ENCODE measurements at regions not wholly inside any gene's neighbourhood (a gene's known extent, or its start where the extent isn't known, plus 50 kb on each side); places are given as distances from the start of the nearest gene placed in this dataset.
"Not testable (repeated sequence)": the region's sequence is repeated elsewhere in the genome, so short reads cannot be mapped to it uniquely, and the experiment has no call there.

GRCh38 chr7:101679653-101680173, 50.6 kb upstream of the MYL10 start:
- not testable (repeated sequence) for H3K4me3 ChIP-seq; ATAC-seq (ENCODE audit: insufficient number of reproducible peaks, low FRiP score, low read depth); H3K27ac ChIP-seq; DNase-seq (ENCODE audit: low spot score); H3K27me3 ChIP-seq (replicated peaks; ENCODE audit: insufficient read depth); H3K36me3 ChIP-seq; H3K9me3 ChIP-seq
- peaks cover 0 to 17% of the 10 kb centered on the region in 2 donors for H3K4me1 ChIP-seq (ENCODE audit: control insufficient read depth in 1 of 2, low read depth in 2 of 2)

GRCh38 chr7:101680406-101681145, 51.5 kb upstream of the MYL10 start:
- no peak for ATAC-seq (ENCODE audit: insufficient number of reproducible peaks, low FRiP score, low read depth)

DNA sequence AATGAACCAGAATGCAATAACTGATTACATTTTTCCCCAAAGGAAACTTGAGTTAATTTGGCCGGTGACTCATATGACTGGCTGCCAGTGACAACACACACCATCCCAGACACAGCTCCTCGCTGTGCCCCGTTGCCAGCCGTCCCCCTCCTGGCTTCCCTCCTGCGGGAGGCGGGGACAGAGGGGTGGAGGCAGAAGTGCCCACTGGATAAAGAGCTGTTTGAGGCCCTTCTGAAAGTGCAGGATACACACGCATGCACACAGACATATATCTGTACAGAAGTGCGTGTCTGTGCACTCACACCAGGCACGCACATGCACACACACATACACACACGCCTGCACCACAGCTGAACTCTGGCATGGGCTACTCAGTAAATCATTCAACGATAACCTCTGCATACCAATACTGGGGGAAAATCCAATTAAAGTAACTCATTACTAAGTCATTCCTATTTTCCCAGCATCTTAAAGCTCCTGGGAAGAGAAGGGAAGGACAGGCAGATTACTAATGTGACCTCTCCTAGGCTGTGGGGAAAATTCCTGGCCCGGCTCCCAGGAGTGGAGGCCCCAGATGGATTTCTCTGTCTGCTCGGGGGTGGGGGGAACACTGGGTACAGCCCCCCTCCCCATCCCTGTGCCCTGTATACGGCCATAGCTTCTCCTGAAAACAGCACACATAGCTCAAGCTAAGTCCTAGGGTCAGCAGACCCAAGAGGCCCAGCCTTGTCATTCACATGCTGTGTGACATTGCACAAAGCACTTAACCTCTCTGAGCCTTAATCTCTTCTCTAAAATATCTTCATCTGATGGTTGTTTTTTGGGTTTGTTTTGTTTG, 52.3 kb upstream of the MYL10 start:
- ATAC-seq (ENCODE audit: insufficient number of reproducible peaks, low FRiP score, low read depth) (peak; percentile 49), DNase-seq (ENCODE audit: low spot score) (peak; percentile 51)
- H3K36me3 ChIP-seq, result no peaks in the 10 kb centered on the region
- no peaks in the 10 kb centered on the region for H3K27me3 ChIP-seq (replicated peaks; ENCODE audit: insufficient read depth)
- H3K9me3 ChIP-seq, result no peaks in the 10 kb centered on the region
- TF ChIP-seq, protein P1, sequence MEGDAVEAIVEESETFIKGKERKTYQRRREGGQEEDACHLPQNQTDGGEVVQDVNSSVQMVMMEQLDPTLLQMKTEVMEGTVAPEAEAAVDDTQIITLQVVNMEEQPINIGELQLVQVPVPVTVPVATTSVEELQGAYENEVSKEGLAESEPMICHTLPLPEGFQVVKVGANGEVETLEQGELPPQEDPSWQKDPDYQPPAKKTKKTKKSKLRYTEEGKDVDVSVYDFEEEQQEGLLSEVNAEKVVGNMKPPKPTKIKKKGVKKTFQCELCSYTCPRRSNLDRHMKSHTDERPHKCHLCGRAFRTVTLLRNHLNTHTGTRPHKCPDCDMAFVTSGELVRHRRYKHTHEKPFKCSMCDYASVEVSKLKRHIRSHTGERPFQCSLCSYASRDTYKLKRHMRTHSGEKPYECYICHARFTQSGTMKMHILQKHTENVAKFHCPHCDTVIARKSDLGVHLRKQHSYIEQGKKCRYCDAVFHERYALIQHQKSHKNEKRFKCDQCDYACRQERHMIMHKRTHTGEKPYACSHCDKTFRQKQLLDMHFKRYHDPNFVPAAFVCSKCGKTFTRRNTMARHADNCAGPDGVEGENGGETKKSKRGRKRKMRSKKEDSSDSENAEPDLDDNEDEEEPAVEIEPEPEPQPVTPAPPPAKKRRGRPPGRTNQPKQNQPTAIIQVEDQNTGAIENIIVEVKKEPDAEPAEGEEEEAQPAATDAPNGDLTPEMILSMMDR (IDR thresholded peaks at IDR 0.05), result no peak
- H3K4me1 ChIP-seq (ENCODE audit: control insufficient read depth in 1 of 2, low read depth in 2 of 2), result peaks cover 0 to 17% of the 10 kb centered on the region in 2 donors
- peak overlapping the region; percentile 11 for H3K4me3 ChIP-seq
- peak overlapping the region; percentile 20 to 42 for H3K27ac ChIP-seq

More at GRCh38 chr7:101680406-101681145, 51.5 kb upstream of the MYL10 start:
- Histone ChIP-seq H3K9me3 (no peaks in the 10 kb centered on the region), H3K4me1 (ENCODE audit: control insufficient read depth in 1 of 2, low read depth in 2 of 2) (peaks cover 0 to 17% of the 10 kb centered on the region in 2 donors), H3K4me3 (no peak overlapping the region), H3K36me3 (no peaks in the 10 kb centered on the region), H3K27me3 (replicated peaks; ENCODE audit: insufficient read depth) (no peaks in the 10 kb centered on the region), H3K27ac (no peak overlapping the region)
- TF ChIP-seq, protein P1 (IDR thresholded peaks at IDR 0.05), result no peak
- no peak for DNase-seq (ENCODE audit: low spot score)

DNA sequence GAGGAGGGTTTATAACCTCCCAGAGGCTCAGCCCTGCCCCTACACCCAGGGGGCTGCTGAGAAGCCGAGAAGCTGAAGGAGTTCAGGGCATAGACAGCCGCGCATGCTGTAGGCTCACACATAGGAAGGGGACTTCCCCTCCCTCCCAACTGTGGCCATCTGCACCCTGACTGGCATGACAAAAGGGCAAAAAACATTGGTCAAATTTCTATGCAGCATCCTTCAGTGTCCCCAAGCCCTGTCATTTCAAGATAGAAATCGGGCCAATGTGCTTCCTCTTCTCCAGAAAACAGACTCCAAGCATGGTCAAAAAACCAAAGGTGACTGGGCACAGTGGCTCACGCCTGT, 55.9 kb upstream of the MYL10 start:
- Histone ChIP-seq H3K4me1 (ENCODE audit: control insufficient read depth in 1 of 2, low read depth in 2 of 2) (peaks cover 0 to 17% of the 10 kb centered on the region in 2 donors), H3K36me3 (no peaks in the 10 kb centered on the region), H3K9me3 (no peaks in the 10 kb centered on the region), H3K27ac (no peak overlapping the region), H3K27me3 (replicated peaks; ENCODE audit: insufficient read depth) (no peaks in the 10 kb centered on the region), H3K4me3 (no peak overlapping the region)
- DNase-seq (ENCODE audit: low spot score) (no peak), ATAC-seq (ENCODE audit: insufficient number of reproducible peaks, low FRiP score, low read depth) (no peak)
- TF ChIP-seq, protein P1 (IDR thresholded peaks at IDR 0.05), result no peak

DNA sequence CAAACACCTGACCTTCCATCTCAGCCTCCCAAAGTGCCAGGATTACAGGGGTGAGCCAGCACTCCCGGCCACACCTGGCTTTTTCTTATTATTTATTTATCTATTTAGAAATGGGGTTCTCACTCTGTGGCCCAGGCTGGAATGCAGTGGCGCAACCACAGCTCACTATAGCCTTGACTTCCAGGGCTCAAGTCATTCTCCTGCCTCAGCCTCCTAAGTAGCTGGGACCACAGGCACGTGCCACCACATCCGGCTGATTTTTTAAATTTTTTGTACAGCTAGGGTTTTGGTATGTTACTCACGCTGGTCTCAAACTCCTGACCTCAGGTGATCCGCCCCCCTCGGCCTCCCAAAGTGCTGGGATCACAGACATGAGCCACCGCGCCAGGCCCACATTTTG, 56.9 kb upstream of the MYL10 start:
- H3K4me3 ChIP-seq, result no peak overlapping the region
- no peak for DNase-seq (ENCODE audit: low spot score)
- H3K4me1 ChIP-seq (ENCODE audit: control insufficient read depth in 1 of 2, low read depth in 2 of 2), result peaks cover 0 to 10% of the 10 kb centered on the region in 2 donors
- no peaks in the 10 kb centered on the region for H3K27me3 ChIP-seq (replicated peaks; ENCODE audit: insufficient read depth)
- no peak overlapping the region for H3K27ac ChIP-seq
- no peak for ATAC-seq (ENCODE audit: insufficient number of reproducible peaks, low FRiP score, low read depth)
- H3K36me3 ChIP-seq, result no peaks in the 10 kb centered on the region
- TF ChIP-seq, protein P1 (IDR thresholded peaks at IDR 0.05), result no peak
- H3K9me3 ChIP-seq, result no peaks in the 10 kb centered on the region
